NCI-H1092 (cell line): ENCODE measurements at regions not wholly inside any gene's neighbourhood (a gene's known extent, or its start where the extent isn't known, plus 50 kb on each side); places are given as distances from the start of the nearest gene placed in this dataset.

Source experiments
- DNase-seq: peaks from one replicate; lab custom pipeline; 2025; lab: John Stamatoyannopoulos, UW

- no peak for DNase-seq
These were observed 62.2 kb upstream of the MRPS22 start for GRCh38 chr3:139281522-139282196.

DNA sequence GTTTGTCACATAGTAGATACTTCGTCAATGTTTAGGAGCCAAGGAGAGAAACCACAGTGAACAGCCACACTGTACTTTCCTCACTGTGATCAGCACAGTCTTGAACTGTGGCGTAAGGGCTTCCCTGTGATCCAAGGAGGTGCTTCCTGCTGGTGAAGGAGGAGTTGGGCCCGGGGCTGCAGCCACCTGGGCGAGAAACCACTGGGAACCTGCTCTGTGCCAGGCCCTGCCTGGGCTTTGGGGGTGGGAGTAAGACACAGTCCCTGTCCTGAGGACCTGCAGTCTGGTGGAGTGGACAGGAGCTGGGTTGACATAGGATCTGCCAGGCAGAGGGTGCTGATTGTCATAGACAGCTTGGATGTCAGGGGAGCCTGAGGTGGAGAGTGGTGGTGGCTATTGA, 60.5 kb upstream of the MRPS22 start:
- DNase-seq = no peak

GRCh38 chr3:139284221-139284620, 59.6 kb upstream of the MRPS22 start:
- no peak for DNase-seq

DNA sequence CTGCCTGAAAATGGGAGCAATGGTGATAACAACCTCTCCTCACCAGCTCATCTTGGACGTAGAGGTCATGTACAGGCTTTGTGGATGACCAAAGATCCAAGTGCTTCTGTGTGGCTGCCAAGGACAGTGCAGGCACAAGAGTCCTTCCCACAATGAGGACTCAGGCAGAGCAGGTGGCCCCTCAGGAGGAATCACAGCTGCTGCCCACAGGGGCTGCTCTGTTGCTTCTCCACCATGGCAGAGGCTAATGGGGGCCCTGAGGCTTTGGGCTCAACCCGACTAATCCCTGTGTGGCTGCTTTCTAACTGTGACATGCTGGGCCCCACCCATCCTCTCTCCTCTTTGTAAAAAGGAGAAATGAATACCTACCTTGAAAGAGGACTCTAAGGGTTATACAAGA, 58.1 kb upstream of the MRPS22 start:
- DNase-seq = no peak

DNA sequence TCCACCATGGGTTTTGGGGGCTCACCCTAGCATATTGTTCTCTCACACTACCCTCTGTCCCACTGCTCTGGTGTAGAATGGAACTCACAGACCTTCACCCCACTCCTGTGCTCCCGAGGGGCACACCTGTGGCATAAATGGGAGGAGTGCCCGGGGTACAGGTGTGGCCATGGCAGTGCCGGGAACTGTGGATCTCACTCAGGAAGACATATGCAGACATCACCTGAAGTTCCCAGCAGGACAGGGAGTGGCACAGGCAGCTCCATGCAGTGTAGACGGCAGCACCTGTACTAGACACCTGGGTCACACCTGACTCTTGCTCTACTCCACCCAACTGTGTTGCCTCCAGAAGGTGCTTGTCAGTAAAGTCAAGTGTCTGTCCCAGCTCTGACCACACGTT, 57.6 kb upstream of the MRPS22 start:
- no peak for DNase-seq

GRCh38 chr3:139286825-139287224, 57.0 kb upstream of the MRPS22 start:
- DNase-seq = no peak

- no peak for DNase-seq
These were observed 56.3 kb upstream of the MRPS22 start for GRCh38 chr3:139287557-139287956.

DNA sequence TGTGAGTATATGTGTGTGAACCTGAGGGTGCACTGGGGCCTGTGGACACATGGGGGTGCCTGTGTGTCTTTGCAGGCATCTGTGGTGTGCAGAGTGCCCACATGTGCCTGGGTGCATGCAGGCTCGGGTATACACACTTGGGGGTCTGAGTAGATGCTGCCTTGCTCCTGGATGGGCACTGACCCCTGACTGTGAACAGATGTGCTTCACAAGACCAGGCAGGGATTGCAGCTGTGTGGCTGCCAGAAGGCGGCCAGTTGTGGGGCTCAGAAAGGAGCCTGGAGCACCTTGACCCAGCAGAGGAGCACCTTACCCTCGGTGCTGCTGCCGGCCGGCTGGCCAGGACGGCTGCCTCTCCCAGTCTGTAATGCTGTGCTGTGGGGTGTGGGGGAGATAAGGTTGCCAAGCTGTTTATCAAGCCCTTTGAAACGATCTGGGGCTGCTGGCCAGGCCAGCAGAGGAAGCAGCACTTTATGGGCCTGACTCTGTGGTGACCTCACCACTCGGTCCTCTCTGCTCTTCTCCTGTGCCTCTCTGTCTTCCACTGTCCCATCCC, 55.5 kb upstream of the MRPS22 start:
- DNase-seq = no peak

DNA sequence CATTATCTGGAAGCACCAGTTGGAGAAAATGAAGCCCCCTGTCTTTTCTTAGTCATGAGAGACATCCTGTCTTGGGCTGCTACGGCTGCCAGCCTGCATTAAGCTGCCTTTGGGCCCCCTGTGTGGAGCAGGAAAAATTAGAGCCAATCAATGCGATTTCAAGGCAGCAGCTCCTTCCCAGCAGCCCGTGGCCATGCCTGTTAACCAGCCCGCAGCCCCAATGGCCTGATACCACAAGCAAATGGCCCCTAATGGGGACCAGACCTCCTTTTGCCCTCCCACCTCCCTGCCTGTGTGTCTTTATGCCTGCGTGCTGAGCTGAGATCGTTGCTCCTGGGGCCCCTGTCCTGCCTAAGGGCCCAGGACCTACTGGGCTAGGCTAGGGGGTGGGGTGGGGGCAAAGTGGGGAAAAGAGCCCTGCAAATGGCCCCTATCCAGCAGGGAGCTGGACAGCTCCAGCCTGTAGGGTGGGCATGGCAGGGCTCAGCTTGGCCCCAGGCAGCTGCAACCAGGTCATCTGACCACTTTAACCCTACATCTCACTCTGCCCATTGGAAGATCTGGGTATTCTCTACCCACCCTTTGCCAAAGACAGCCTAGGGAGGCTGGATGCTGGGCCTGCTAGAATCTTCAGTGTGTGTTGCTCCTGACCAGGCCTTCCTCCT, 53.8 kb upstream of the MRPS22 start:
- DNase-seq = no peak

- DNase-seq = no peak
These were observed 52.4 kb upstream of the MRPS22 start for GRCh38 chr3:139291276-139292051.

DNA sequence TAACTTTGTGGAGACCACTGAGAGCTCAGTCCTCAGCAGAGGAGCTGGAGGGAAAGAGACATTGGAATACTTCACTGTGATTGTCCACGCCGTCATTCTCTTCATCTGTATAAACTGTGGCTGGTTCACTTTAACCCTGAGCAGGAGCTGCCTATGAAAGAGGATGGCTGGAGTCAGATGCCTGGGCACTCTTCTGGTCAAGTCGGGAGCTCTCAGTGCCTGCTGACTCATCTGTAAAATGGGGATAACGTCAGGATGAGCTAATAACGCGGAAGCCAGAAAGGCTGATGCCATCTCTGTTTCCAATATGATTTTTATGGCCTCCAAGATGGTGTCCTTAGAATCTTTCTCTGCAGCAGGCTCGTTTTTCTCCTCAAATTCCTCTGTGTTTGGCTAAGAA, 51.6 kb upstream of the MRPS22 start:
- DNase-seq = no peak

DNA sequence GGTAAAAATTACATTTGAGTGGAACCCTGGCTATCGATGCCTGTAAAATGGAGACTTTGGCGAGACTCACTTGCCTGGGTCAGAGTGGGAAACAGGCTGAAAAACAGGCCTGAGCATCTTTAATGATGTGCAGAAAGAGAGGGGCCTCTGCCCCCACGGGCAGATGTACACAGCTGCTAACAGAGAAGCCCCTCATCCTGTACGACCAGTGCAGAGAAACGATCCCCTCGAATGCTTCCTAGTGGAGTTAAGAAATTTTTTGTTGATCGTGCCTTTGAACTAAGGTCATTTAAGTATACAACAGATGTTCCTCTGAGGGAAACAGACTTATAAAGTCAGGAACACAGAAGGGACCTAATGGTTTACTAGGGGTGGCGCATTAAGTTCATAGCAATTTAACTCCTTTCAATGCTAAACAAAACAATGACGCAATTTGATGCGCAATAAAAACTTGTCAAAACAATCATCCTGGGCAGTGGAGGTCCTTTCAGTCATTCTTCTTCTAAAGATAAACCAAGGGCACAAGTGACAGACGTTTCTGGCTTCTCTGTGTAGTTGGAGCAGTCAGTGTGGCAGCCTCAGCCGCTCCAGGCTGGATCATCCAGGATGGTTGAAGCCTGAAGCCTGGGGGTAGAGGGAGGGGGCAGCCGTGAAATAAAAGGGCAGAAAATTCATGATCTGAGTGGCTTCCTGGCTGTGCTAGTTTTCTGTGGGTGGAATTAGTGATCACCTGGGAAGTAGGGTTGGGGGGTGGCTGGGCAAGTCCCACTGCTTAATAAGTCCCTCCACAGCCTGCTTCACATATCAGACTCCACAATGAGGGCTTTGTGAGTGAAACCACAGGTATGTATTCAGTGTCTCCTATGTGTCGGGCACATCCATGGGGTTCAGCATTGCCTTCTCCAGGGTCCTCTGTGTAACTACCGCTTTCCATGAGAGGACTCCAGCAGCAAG, 50.8 kb upstream of the MRPS22 start:
- no peak for DNase-seq

DNA sequence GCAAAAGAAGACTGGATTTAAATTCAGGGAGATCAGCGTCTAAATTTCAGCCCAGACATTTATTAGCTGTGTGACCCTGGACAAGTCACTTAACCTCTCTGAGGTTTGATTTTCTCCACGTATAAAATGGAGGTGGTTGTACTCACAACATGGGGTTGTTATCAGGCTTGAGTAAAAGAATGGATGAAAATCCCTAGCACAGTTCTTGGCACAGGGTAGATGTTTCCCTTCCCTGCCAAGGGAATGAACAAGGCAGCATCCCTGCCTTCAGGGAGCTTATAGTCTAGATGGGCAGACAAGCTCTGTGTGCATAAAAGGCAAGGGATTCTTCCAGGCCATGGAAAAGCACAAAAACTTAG, 50.2 kb upstream of the MRPS22 start:
- DNase-seq = no peak
